BE2C (cell line): ENCODE measurements at regions not wholly inside any gene's neighbourhood (a gene's known extent, or its start where the extent isn't known, plus 50 kb on each side); places are given as distances from the start of the nearest gene placed in this dataset.

Source experiments
- DNase-seq: peaks from one replicate; pipeline ENCODE4 v3.0.0-alpha.2; 2020
- H3K27me3 ChIP-seq: fragments of 250-450 bp; sonication (Bioruptor Pico); 2 replicates; pipeline ENCODE4 v1.5.1; 2020; ENCODE audit warnings: mild to moderate bottlenecking
- H3K36me3 ChIP-seq: fragments of 250-450 bp; sonication (Bioruptor Pico); 2 replicates; pipeline ENCODE4 v1.5.1; 2020; ENCODE audit warnings: mild to moderate bottlenecking
- H3K4me1 ChIP-seq: fragments of 250-450 bp; sonication (Bioruptor Pico); 2 replicates; pipeline ENCODE4 v1.5.1; 2020
- H3K4me3 ChIP-seq: 2 replicates; pipeline ENCODE4 v1.5.1; 2011; ENCODE audit warnings: low read depth, low read length
- H3K9me3 ChIP-seq: fragments of 250-450 bp; sonication (Bioruptor Pico); 2 replicates; pipeline ENCODE4 v1.5.1; 2020
- TF ChIP-seq, protein P1 (sequence below): IDR thresholded peaks from 2 replicates; pipeline ENCODE4 v1.5.1; 2012; ENCODE audit warnings: mild to moderate bottlenecking, low read depth, low read length

DNA sequence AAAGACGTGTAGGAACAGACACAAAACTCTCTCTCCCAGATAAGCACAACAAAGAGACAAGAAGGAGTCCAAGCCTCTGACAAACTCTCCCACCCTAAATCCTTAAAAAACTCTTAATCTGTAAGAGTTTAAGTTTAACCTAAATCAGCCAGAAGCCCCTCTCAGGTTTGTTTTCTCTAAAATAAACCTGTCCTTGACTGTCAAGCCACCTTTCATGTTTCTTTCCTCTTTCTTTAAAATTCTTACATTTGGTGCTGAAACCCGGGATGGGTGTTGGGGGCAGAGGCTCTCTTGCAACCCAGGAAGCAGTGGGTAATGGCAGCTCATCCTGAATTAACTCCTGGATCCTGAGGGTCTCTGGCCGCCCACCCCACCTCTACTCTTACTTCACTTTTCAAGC lies 107.8 kb upstream of the TENT5D start:
- Histone ChIP-seq H3K4me3 (no peak overlapping the region), H3K4me1 (no peaks in the 10 kb centered on the region), H3K27me3 (no peaks in the 10 kb centered on the region), H3K36me3 (no peaks in the 10 kb centered on the region), H3K9me3 (no peaks in the 10 kb centered on the region)
- DNase-seq, result no peak
- TF ChIP-seq, protein P1, sequence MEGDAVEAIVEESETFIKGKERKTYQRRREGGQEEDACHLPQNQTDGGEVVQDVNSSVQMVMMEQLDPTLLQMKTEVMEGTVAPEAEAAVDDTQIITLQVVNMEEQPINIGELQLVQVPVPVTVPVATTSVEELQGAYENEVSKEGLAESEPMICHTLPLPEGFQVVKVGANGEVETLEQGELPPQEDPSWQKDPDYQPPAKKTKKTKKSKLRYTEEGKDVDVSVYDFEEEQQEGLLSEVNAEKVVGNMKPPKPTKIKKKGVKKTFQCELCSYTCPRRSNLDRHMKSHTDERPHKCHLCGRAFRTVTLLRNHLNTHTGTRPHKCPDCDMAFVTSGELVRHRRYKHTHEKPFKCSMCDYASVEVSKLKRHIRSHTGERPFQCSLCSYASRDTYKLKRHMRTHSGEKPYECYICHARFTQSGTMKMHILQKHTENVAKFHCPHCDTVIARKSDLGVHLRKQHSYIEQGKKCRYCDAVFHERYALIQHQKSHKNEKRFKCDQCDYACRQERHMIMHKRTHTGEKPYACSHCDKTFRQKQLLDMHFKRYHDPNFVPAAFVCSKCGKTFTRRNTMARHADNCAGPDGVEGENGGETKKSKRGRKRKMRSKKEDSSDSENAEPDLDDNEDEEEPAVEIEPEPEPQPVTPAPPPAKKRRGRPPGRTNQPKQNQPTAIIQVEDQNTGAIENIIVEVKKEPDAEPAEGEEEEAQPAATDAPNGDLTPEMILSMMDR, result no peak

DNA sequence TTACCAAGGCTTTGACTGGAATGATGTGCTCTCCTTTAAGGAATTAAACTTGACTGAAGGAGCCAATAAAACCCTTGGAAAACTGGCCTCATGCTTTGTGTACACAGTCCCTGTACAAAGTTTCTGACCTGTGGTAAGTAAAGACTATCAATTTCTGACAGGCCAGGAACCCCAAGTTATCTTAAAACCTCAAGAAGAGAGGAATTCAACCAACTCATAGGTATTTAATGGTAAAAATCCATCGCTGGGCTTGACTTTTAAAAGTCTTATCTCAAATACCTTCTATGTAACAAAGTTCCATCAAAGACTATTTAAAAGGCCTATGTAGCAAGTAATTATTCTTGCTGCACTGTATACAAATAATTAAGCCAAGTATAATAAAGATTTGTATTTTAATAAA lies 103.7 kb upstream of the TENT5D start:
- Histone ChIP-seq H3K4me1 (no peaks in the 10 kb centered on the region), H3K36me3 (no peaks in the 10 kb centered on the region), H3K9me3 (no peaks in the 10 kb centered on the region), H3K4me3 (no peak overlapping the region), H3K27me3 (no peaks in the 10 kb centered on the region)
- DNase-seq, result no peak
- TF ChIP-seq, protein P1, result no peak

DNA sequence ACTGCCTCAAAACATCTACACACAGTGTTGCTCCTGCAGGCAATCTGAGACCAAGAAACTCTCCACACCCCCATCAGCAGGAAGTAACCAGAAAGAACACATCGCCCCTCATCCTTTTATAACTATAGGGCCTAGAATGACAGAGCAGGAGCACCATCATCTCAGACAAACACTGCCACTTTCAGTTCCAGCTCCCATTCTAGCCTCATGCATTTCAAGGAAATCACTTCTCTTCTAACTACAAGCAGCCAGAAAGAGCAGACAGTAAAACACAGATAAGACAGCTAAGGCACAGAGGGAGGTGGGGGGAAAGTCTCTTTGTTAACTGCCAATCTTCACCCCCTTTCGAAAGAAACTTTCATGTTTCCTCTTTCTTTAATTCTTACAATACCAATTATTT lies 102.6 kb upstream of the TENT5D start:
- no peaks in the 10 kb centered on the region for H3K9me3 ChIP-seq
- DNase-seq, result no peak
- H3K4me3 ChIP-seq, result no peak overlapping the region
- no peaks in the 10 kb centered on the region for H3K27me3 ChIP-seq
- TF ChIP-seq, protein P1, result no peak
- H3K36me3 ChIP-seq, result no peaks in the 10 kb centered on the region
- no peaks in the 10 kb centered on the region for H3K4me1 ChIP-seq

DNA sequence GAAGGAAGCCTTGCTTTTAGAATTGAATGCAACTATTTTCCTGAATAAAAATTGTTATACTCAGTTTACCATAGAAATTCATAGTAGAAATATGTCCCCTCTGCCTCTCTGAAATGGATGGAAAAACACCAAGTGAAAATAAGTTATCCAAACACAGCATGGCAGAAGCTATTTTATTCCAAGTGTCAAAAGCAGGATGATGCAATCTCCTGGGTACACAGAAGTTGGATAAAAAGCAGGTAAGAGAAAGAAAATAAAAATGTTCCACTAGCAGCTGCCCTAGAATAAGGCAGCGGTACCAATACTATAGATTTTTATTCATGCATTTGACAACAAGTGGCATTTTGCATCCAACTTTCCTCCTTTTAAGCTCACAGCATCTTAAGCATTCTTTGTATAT lies 89.0 kb upstream of the TENT5D start:
- TF ChIP-seq, protein P1, result no peak
- Histone ChIP-seq H3K27me3 (no peaks in the 10 kb centered on the region), H3K4me3 (no peak overlapping the region), H3K4me1 (no peaks in the 10 kb centered on the region), H3K36me3 (no peaks in the 10 kb centered on the region), H3K9me3 (no peaks in the 10 kb centered on the region)
- DNase-seq, result no peak

DNA sequence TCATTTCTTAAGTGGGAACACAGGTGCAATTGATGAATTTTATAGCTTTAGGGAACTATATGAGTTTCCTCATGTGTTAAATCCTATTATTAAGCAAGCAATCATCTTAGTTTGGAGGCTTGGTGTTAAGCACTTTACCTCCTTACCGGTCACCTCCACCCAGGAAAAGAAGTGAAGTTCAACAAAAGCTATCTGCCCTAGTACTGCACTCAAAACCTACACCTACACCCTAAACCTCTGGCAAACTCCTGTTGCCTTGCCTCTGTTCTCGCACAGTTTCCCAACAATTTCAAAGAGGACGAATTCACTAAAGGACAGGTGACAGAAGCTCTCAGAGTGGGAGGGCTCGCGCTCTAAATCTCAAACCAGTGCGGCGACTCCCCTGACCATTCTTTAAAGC lies 85.7 kb upstream of the TENT5D start:
- Histone ChIP-seq H3K36me3 (no peaks in the 10 kb centered on the region), H3K4me1 (no peaks in the 10 kb centered on the region), H3K27me3 (no peaks in the 10 kb centered on the region), H3K4me3 (no peak overlapping the region), H3K9me3 (no peaks in the 10 kb centered on the region)
- TF ChIP-seq, protein P1, result no peak
- no peak for DNase-seq

DNA sequence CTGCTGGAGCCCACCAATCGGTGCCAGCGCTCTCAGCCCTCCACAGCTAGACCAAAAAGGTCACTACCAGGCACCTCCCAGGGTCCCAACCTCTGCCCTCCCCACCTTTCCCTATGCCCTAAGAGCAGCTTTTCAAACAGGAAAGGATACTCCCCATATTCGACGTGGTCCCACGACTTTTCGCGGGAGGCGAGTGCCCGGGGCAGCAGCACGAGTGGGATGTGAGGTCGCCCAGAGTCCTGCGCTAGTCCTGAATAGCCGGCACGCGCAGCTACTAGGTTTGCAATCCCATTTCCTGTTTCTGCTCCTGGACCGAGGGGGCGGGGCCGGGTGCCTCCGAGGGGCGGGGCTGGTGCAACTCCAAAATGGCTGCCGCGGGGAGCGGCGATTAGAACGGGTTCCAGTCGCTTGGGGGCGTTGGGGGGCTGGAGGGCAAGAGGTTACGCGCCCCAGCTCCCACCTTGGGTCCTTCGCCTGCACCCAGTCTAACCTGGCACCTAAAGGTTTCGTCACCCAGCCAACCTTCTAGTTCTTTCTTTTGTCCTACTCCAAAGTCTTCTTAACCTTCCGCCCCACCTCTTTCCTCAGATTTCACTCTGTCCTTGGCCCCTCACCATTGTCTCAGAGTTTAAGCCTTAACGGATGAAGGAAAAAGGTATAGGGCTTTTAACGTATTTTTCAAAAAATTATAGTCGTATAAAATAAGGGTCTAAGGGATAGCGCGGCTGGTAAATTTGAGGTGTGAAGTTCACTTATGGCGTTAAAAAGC lies 85.0 kb upstream of the TENT5D start:
- H3K9me3 ChIP-seq, result no peaks in the 10 kb centered on the region
- TF ChIP-seq, protein P1, result no peak
- no peaks in the 10 kb centered on the region for H3K4me1 ChIP-seq
- H3K27me3 ChIP-seq, result no peaks in the 10 kb centered on the region
- peak; percentile 48 for DNase-seq
- H3K4me3 ChIP-seq, result peak overlapping the region; percentile 19; the same call in 1 of the 2 replicates
- H3K36me3 ChIP-seq, result no peaks in the 10 kb centered on the region
